H9 (cell line): ENCODE measurements at regions not wholly inside any gene's neighbourhood (a gene's known extent, or its start where the extent isn't known, plus 50 kb on each side); places are given as distances from the start of the nearest gene placed in this dataset.

Source experiments
- DNase-seq: peaks from one replicate; pipeline ENCODE4 v3.0.0-alpha.2; 2017
- H2AFZ ChIP-seq: one replicate; pipeline ENCODE4 v1.6.1; 2013; ENCODE audit warnings: mild to moderate bottlenecking, low read length, control low read depth, moderate library complexity
- H2AK5ac ChIP-seq: 2 replicates; pipeline ENCODE4 v1.6.1; 2013; ENCODE audit warnings: low read length, control low read depth, mixed read lengths; ENCODE audit not compliant: insufficient read length
- H2BK120ac ChIP-seq: one replicate; pipeline ENCODE4 v1.6.1; 2013; ENCODE audit warnings: low read depth, mild to moderate bottlenecking, low read length, control low read depth, inconsistent platforms; ENCODE audit not compliant: poor library complexity, severe bottlenecking
- H2BK12ac ChIP-seq: 2 replicates; pipeline ENCODE4 v1.6.1; 2013; ENCODE audit warnings: low read length, control low read depth, mixed read lengths, low read depth; ENCODE audit not compliant: insufficient read length
- H2BK15ac ChIP-seq: 2 replicates; pipeline ENCODE4 v1.6.1; 2013; ENCODE audit warnings: low read depth, low read length, control low read depth
- H2BK20ac ChIP-seq: one replicate; pipeline ENCODE4 v1.6.1; 2013; ENCODE audit warnings: low read depth, mild to moderate bottlenecking, low read length, control low read depth, inconsistent platforms; ENCODE audit not compliant: poor library complexity, severe bottlenecking
- H2BK5ac ChIP-seq: 2 replicates; pipeline ENCODE4 v1.6.1; 2013; ENCODE audit warnings: low read length, control low read depth, mixed read lengths; ENCODE audit not compliant: insufficient read length
- H3K14ac ChIP-seq: 2 replicates; pipeline ENCODE4 v1.6.1; 2013; ENCODE audit warnings: low read length, control low read depth; ENCODE audit not compliant: insufficient read depth
- H3K18ac ChIP-seq: 2 replicates; pipeline ENCODE4 v1.6.1; 2013; ENCODE audit warnings: low read depth, mild to moderate bottlenecking, mixed read lengths, low read length, control low read depth; ENCODE audit not compliant: insufficient read length
- H3K23ac ChIP-seq: 2 replicates; pipeline ENCODE4 v1.6.1; 2013; ENCODE audit warnings: low read length, control low read depth, mixed read lengths, low read depth; ENCODE audit not compliant: insufficient read length
- H3K23me2 ChIP-seq: 2 replicates; pipeline ENCODE4 v1.6.1; 2013; ENCODE audit warnings: low read depth, mild to moderate bottlenecking, mixed read lengths, low read length, control low read depth; ENCODE audit not compliant: insufficient read length, poor library complexity, severe bottlenecking
- H3K27ac ChIP-seq: 2 replicates; pipeline ENCODE4 v1.5.1; 2013; ENCODE audit warnings: low read length, control low read depth, mixed read lengths, low read depth; ENCODE audit not compliant: insufficient read length
- H3K27me3 ChIP-seq: 2 replicates; pipeline ENCODE4 v1.6.1; 2013; ENCODE audit warnings: low read length, control low read depth, inconsistent platforms; ENCODE audit not compliant: insufficient read depth
- H3K4ac ChIP-seq: 2 replicates; pipeline ENCODE4 v1.6.1; 2013; ENCODE audit warnings: low read depth, mild to moderate bottlenecking, control low read depth, inconsistent platforms, low read length, moderate library complexity
- H3K4me1 ChIP-seq: 2 replicates; pipeline ENCODE4 v1.6.1; 2013; ENCODE audit warnings: low read length, control low read depth, inconsistent platforms; ENCODE audit not compliant: insufficient read depth
- H3K4me2 ChIP-seq: 2 replicates; pipeline ENCODE4 v1.6.1; 2013; ENCODE audit warnings: low read length, control low read depth, mixed read lengths; ENCODE audit not compliant: insufficient read length, insufficient read depth
- H3K56ac ChIP-seq: 2 replicates; pipeline ENCODE4 v1.6.1; 2013; ENCODE audit warnings: low read depth, mild to moderate bottlenecking, mixed read lengths, low read length, control low read depth; ENCODE audit not compliant: insufficient read length
- H3K79me1 ChIP-seq: 2 replicates; pipeline ENCODE4 v1.6.1; 2013; ENCODE audit warnings: low read depth, mild to moderate bottlenecking, moderate library complexity, low read length, control low read depth, inconsistent platforms; ENCODE audit not compliant: insufficient read depth, poor library complexity, severe bottlenecking
- H3K79me2 ChIP-seq: 2 replicates; pipeline ENCODE4 v1.6.1; 2013; ENCODE audit warnings: low read length, control low read depth, inconsistent platforms; ENCODE audit not compliant: insufficient read depth
- H3K9ac ChIP-seq: 2 replicates; pipeline ENCODE4 v1.6.1; 2013; ENCODE audit warnings: low read length, control low read depth, mixed read lengths; ENCODE audit not compliant: insufficient read length; ENCODE audit errors: extremely low read depth
- H3K9me3 ChIP-seq: one replicate; pipeline ENCODE4 v1.6.1; 2013; ENCODE audit warnings: low read depth, low read length, inconsistent platforms; ENCODE audit not compliant: control insufficient read depth
- H3T11ph ChIP-seq: one replicate; pipeline ENCODE4 v1.6.1; 2013; ENCODE audit warnings: mild to moderate bottlenecking, low read length, control low read depth, inconsistent platforms
- H4K20me1 ChIP-seq: one replicate; pipeline ENCODE4 v1.6.1; 2013; ENCODE audit not compliant: control insufficient read depth, insufficient read length, insufficient read depth
- H4K5ac ChIP-seq: 2 replicates; pipeline ENCODE4 v1.6.1; 2013; ENCODE audit warnings: low read depth, mild to moderate bottlenecking, mixed read lengths, low read length, control low read depth; ENCODE audit not compliant: insufficient read length
- H4K8ac ChIP-seq: replicated peaks from 2 replicates; pipeline ENCODE4 v1.6.1; 2013; ENCODE audit warnings: low read length, control low read depth, mixed read lengths, low read depth; ENCODE audit not compliant: insufficient read length
- H4K91ac ChIP-seq: 2 replicates; pipeline ENCODE4 v1.6.1; 2013; ENCODE audit warnings: low read depth, mild to moderate bottlenecking, moderate library complexity, mixed read lengths, low read length, control low read depth; ENCODE audit not compliant: insufficient read length
- H3K27ac Mint-ChIP-seq, 3 experiments: 2 replicates in 2 of 3; 3 replicates in 1 of 3; pipeline ENCODE4 v1.8.0; 2020 to 2021; ENCODE audit warnings: mixed read lengths in 3 of 3, mild to moderate bottlenecking in 1 of 3, moderate library complexity in 1 of 3
- H3K27me3 Mint-ChIP-seq: 2 replicates; pipeline ENCODE4 v1.8.0; 2021; ENCODE audit warnings: low read depth, mild to moderate bottlenecking, moderate library complexity, mixed read lengths
- H3K36me3 Mint-ChIP-seq, 3 experiments: 2 replicates in 2 of 3; 3 replicates in 1 of 3; pipeline ENCODE4 v1.8.0; 2020 to 2021; ENCODE audit warnings: low read depth in 3 of 3, mixed read lengths in 3 of 3; ENCODE audit not compliant: insufficient read depth in 1 of 3
- H3K4me1 Mint-ChIP-seq, 2 experiments: 2 replicates each; pipeline ENCODE4 v1.8.0; 2020; ENCODE audit warnings: mixed read lengths in 2 of 2
- H3K4me3 Mint-ChIP-seq, 2 experiments: 2 replicates in 1 of 2; 3 replicates in 1 of 2; pipeline ENCODE4 v1.8.0; 2020 to 2021; ENCODE audit warnings: mild to moderate bottlenecking in 2 of 2, mixed read lengths in 2 of 2, moderate library complexity in 1 of 2
- H3K9me3 Mint-ChIP-seq, 2 experiments: 2 replicates in 1 of 2; 3 replicates in 1 of 2; pipeline ENCODE4 v1.8.0; 2020; ENCODE audit warnings: mild to moderate bottlenecking in 2 of 2, mixed read lengths in 2 of 2, moderate library complexity in 1 of 2
- CTCF ChIP-seq: fragments of 200-600 bp; sonication (generic); conservative IDR thresholded peaks from 3 replicates; pipeline ENCODE4 v1.8.0; 2021; ENCODE audit warnings: antibody characterized with exemption, mild to moderate bottlenecking
- WGBS: extraction: QIAGEN DNeasy Blood & Tissue Kit; methylation state at CpG from one replicate; pipeline ENCODE4 v1.1.7; 2013; ENCODE audit warnings: missing lambda C conversion rate, low lambda C conversion rate, mixed read lengths; ENCODE audit not compliant: insufficient read length; ENCODE audit errors: extremely low coverage; 5-methylcytosine and 5-hydroxymethylcytosine counted together

GRCh38 chr6:40728643-40729042 is 141.5 kb upstream of the LRFN2 start:
- Histone ChIP-seq H2BK15ac (no peak overlapping the region), H3K4ac (no peak overlapping the region), H3K9me3 (no peaks in the 10 kb centered on the region), H2BK12ac (no peak overlapping the region), H4K20me1 (no peaks in the 10 kb centered on the region), H3T11ph (no peak overlapping the region), H3K4me2 (no peak overlapping the region), H3K27me3 (no peaks in the 10 kb centered on the region), H3K4me1 (peaks cover 4% of the 10 kb centered on the region; the same call in 1 of the 2 replicates), H4K8ac (no peak overlapping the region), H3K23me2 (no peaks in the 10 kb centered on the region), H3K23ac (no peak overlapping the region), H2BK20ac (peak overlapping the region; percentile 84), H3K27ac (no peak overlapping the region), H4K91ac (no peak overlapping the region), H2BK120ac (no peak overlapping the region), H3K56ac (no peak overlapping the region), H2AK5ac (no peak overlapping the region), H3K79me2 (no peaks in the 10 kb centered on the region), H3K79me1 (no peaks in the 10 kb centered on the region), H3K14ac (no peak overlapping the region), H2BK5ac (no peak overlapping the region), H2AFZ (no peak overlapping the region), H3K9ac (no peak overlapping the region), H3K18ac (no peak overlapping the region), H4K5ac (no peak overlapping the region)
- Mint-ChIP-seq H3K4me1 (peaks cover 18 to 22% of the 10 kb centered on the region in 2 experiments), H3K27me3 (no peaks in the 10 kb centered on the region), H3K36me3 (no peaks in the 10 kb centered on the region), H3K4me3 (no peak overlapping the region), H3K27ac (no peak overlapping the region; a peak in 1 of 7 replicates), H3K9me3 (no peaks in the 10 kb centered on the region)
- TF ChIP-seq CTCF = no peak
- no peak for DNase-seq
- WGBS = no CpG with 5 or more reads among the region's 3 CpGs
